Liver (tissue), 8 donors: ENCODE measurements at regions not wholly inside any gene's neighbourhood (a gene's known extent, or its start where the extent isn't known, plus 50 kb on each side); places are given as distances from the start of the nearest gene placed in this dataset.
"Not testable (repeated sequence)": the region's sequence is repeated elsewhere in the genome, so short reads cannot be mapped to it uniquely, and the experiment has no call there.

ENCODE experiments used
- DNase-seq: peaks from one replicate; pipeline ENCODE4 v3.0.0-alpha.2; 2017; ENCODE audit warnings: low spot score
- H3K27ac ChIP-seq, 2 donors: one replicate each; pipeline ENCODE4 v1.7.0; 2013; ENCODE audit warnings: inconsistent platforms in 2 of 2, low read length in 2 of 2, control low read depth in 1 of 2, low read depth in 1 of 2, mild to moderate bottlenecking in 1 of 2
- H3K27me3 ChIP-seq, 4 donors: one replicate each; pipeline versions ENCODE4 v1.6.1 to v1.7.0; 2013; ENCODE audit warnings: low read length in 3 of 4, inconsistent platforms in 1 of 4, mild to moderate bottlenecking in 1 of 4, moderate library complexity in 1 of 4; ENCODE audit not compliant: control insufficient read depth in 4 of 4, insufficient read depth in 4 of 4
- H3K36me3 ChIP-seq, 4 donors: one replicate each; pipeline versions ENCODE4 v1.6.1 to v1.7.0; 2013; ENCODE audit warnings: low read length in 3 of 4, mild to moderate bottlenecking in 3 of 4, low read depth in 1 of 4, moderate library complexity in 1 of 4; ENCODE audit not compliant: control insufficient read depth in 4 of 4, insufficient read depth in 3 of 4
- H3K4me1 ChIP-seq, 4 donors: one replicate each; pipeline versions ENCODE4 v1.6.1 to v1.7.0; 2013; ENCODE audit warnings: low read length in 3 of 4, mild to moderate bottlenecking in 3 of 4, moderate library complexity in 1 of 4; ENCODE audit not compliant: control insufficient read depth in 4 of 4, insufficient read depth in 4 of 4
- H3K4me3 ChIP-seq, 3 donors: one replicate each; pipeline versions ENCODE4 v1.6.1 to v1.7.0; 2013; ENCODE audit warnings: low read length in 3 of 3, control low read depth in 1 of 3, low read depth in 1 of 3, mild to moderate bottlenecking in 1 of 3
- H3K9ac ChIP-seq, 2 donors: one replicate each; pipeline ENCODE4 v1.7.0; 2013; ENCODE audit warnings: low read length in 2 of 2, mild to moderate bottlenecking in 2 of 2, moderate library complexity in 2 of 2, control low read depth in 1 of 2, low read depth in 1 of 2
- H3K9me3 ChIP-seq, 4 donors: one replicate each; pipeline versions ENCODE4 v1.6.1 to v1.7.0; 2013; ENCODE audit warnings: low read length in 3 of 4; ENCODE audit not compliant: control insufficient read depth in 4 of 4
- ATF3 ChIP-seq: IDR thresholded peaks from 2 replicates; pipeline ENCODE4 v1.6.1; 2016; ENCODE audit warnings: antibody characterized with exemption
- CTCF ChIP-seq: fragments of 150-350 bp; IDR thresholded peaks from 2 replicates; pipeline ENCODE4 v1.5.1; 2017; ENCODE audit warnings: improper control_type of control experiment, low read depth, low read length; ENCODE audit not compliant: missing input control
- FOXA1 ChIP-seq: IDR thresholded peaks from 2 replicates; pipeline ENCODE4 v1.6.1; 2016; ENCODE audit warnings: antibody characterized with exemption
- FOXA2 ChIP-seq: IDR thresholded peaks from 2 replicates; pipeline ENCODE4 v1.6.1; 2016; ENCODE audit warnings: antibody characterized with exemption
- GABPA ChIP-seq, 2 donors: IDR thresholded peaks in 1 of 2; conservative IDR thresholded peaks in 1 of 2; 2 replicates each; pipeline ENCODE4 v1.6.1; 2016; ENCODE audit warnings: antibody characterized with exemption in 2 of 2, mild to moderate bottlenecking in 1 of 2, moderate library complexity in 1 of 2
- HNF4A ChIP-seq, 2 donors: conservative IDR thresholded peaks; 2 replicates each; pipeline ENCODE4 v1.6.1; 2016; ENCODE audit warnings: antibody characterized with exemption in 2 of 2, mild to moderate bottlenecking in 2 of 2
- NR2F2 ChIP-seq: IDR thresholded peaks from 2 replicates; pipeline ENCODE4 v1.6.1; 2016; ENCODE audit warnings: antibody characterized with exemption
- REST ChIP-seq: IDR thresholded peaks from 2 replicates; pipeline ENCODE4 v1.6.1; 2016; ENCODE audit warnings: antibody characterized with exemption, mild to moderate bottlenecking
- RXRA ChIP-seq, 2 donors: IDR thresholded peaks; 2 replicates each; pipeline ENCODE4 v1.6.1; 2017 to 2018; ENCODE audit warnings: antibody characterized with exemption in 2 of 2, mild to moderate bottlenecking in 1 of 2
- YY1 ChIP-seq: IDR thresholded peaks from 2 replicates; pipeline ENCODE4 v1.6.1; 2016; ENCODE audit warnings: antibody characterized with exemption, mild to moderate bottlenecking
- ZBTB33 ChIP-seq: IDR thresholded peaks from 2 replicates; pipeline ENCODE4 v1.6.1; 2016; ENCODE audit warnings: antibody characterized with exemption
- WGBS: extraction: QIAGEN DNeasy Blood & Tissue Kit; methylation state at CpG from one replicate; pipeline ENCODE4 v1.1.7; 2013; 5-methylcytosine and 5-hydroxymethylcytosine counted together
- donor health status: healthy.
- donor health status: healthy.
- donor health status: healthy.
- donor health status: healthy.
- donor health status: healthy.

- Histone ChIP-seq H3K4me3 (no peak overlapping the region), H3K4me1 (no peaks in the 10 kb centered on the region), H3K27me3 (no peaks in the 10 kb centered on the region), H3K9ac (no peak overlapping the region), H3K27ac (no peak overlapping the region), H3K36me3 (no peaks in the 10 kb centered on the region), H3K9me3 (no peaks in the 10 kb centered on the region)
- TF ChIP-seq REST = no peak
- TF ChIP-seq CTCF = no peak
- TF ChIP-seq ZBTB33 = no peak
- no peak for TF ChIP-seq ATF3
- no peak for TF ChIP-seq GABPA (IDR thresholded peaks at IDR 0.05 in 1 of 2, conservative IDR thresholded peaks at IDR 0.05 in 1 of 2)
- TF ChIP-seq YY1 = no peak
- no peak for TF ChIP-seq FOXA2
- no peak for TF ChIP-seq RXRA (IDR thresholded peaks at IDR 0.05)
- no peak for TF ChIP-seq FOXA1
- TF ChIP-seq HNF4A (conservative IDR thresholded peaks at IDR 0.05) = no peak
- no peak for TF ChIP-seq NR2F2
- WGBS = 83% methylated on average over 5 of the region's 5 CpGs
- no peak for DNase-seq
Measured at GRCh38 chr4:55707507-55707906, 71.4 kb upstream of the NMU start.

- H3K4me3 ChIP-seq, H3K9me3 ChIP-seq, H3K4me1 ChIP-seq, H3K9ac ChIP-seq, DNase-seq, H3K27ac ChIP-seq, H3K27me3 ChIP-seq, H3K36me3 ChIP-seq: not testable (repeated sequence)
- WGBS = 80% methylated on average over 11 of the region's 11 CpGs
Measured at GRCh38 chr4:55707991-55708390, 71.9 kb upstream of the NMU start.

- not testable (repeated sequence) for H3K9me3 ChIP-seq, DNase-seq
- WGBS = 79% methylated on average over 2 of the region's 2 CpGs
Measured at GRCh38 chr4:55712835-55713234, 76.7 kb upstream of the NMU start.

More at GRCh38 chr4:55712835-55713234, 76.7 kb upstream of the NMU start:
- H3K4me1 ChIP-seq, H3K9ac ChIP-seq, H3K27me3 ChIP-seq, H3K4me3 ChIP-seq, H3K36me3 ChIP-seq, H3K27ac ChIP-seq: not testable (repeated sequence)
